ENCODE measurements at regions not wholly inside any gene's neighbourhood (a gene's known extent, or its start where the extent isn't known, plus 50 kb on each side); places are given as distances from the start of the nearest gene placed in this dataset.

GRCh38 chr14:98114122-98114895 is 1157.7 kb downstream of the BCL11B start:
- no peak for TF ChIP-seq CTCF (IDR thresholded peaks at IDR 0.05; ENCODE audit: insufficient read depth, low read length)
- no peak for TF ChIP-seq POLR2AphosphoS5 (IDR thresholded peaks at IDR 0.05; ENCODE audit: low read depth)
- TF ChIP-seq GABPA (IDR thresholded peaks at IDR 0.05; ENCODE audit: low read depth) = no peak
- no peak for TF ChIP-seq REST (IDR thresholded peaks at IDR 0.05; ENCODE audit: insufficient replicate concordance, low read depth)
- TF ChIP-seq SPI1 (IDR thresholded peaks at IDR 0.05; ENCODE audit: borderline replicate concordance, low read depth) = no peak
